Sigmoid colon (tissue), 4 donors: ENCODE measurements at regions not wholly inside any gene's neighbourhood (a gene's known extent, or its start where the extent isn't known, plus 50 kb on each side); places are given as distances from the start of the nearest gene placed in this dataset.
"Not testable (repeated sequence)": the region's sequence is repeated elsewhere in the genome, so short reads cannot be mapped to it uniquely, and the experiment has no call there.

Experiments used
- EP300 ChIP-seq, 4 donors: sonication (generic); formaldehyde crosslinking; IDR thresholded peaks; one replicate each; pipeline ENCODE4 v1.6.1; 2017; ENCODE audit warnings: antibody characterized with exemption in 4 of 4
- POLR2A ChIP-seq, 2 donors: fragments of 450-650 bp; IDR thresholded peaks; one replicate each; pipeline ENCODE4 v1.6.1; 2016; ENCODE audit warnings: antibody characterized with exemption in 2 of 2, mild to moderate bottlenecking in 2 of 2, moderate library complexity in 2 of 2
- POLR2AphosphoS5 ChIP-seq, 4 donors: sonication (generic); formaldehyde crosslinking; IDR thresholded peaks; one replicate each; pipeline ENCODE4 v1.6.1; 2017; ENCODE audit warnings: antibody characterized with exemption in 4 of 4

GRCh38 chr10:38274879-38275278 is 180.7 kb downstream of the ZNF37A start:
- TF ChIP-seq EP300, POLR2A, POLR2AphosphoS5 (IDR thresholded peaks at IDR 0.05): not testable (repeated sequence)
